HG03571 (cell line): ENCODE measurements at regions not wholly inside any gene's neighbourhood (a gene's known extent, or its start where the extent isn't known, plus 50 kb on each side); places are given as distances from the start of the nearest gene placed in this dataset.
A peak's percentile ranks its signal among the peaks of the same experiment; 100 is the strongest.

Experiments
- ATAC-seq: cut with Tn5 transposase; IDR thresholded peaks from one replicate; pipeline ENCODE4 v1.9.1; 2021; ENCODE audit not compliant: unreplicated experiment

DNA sequence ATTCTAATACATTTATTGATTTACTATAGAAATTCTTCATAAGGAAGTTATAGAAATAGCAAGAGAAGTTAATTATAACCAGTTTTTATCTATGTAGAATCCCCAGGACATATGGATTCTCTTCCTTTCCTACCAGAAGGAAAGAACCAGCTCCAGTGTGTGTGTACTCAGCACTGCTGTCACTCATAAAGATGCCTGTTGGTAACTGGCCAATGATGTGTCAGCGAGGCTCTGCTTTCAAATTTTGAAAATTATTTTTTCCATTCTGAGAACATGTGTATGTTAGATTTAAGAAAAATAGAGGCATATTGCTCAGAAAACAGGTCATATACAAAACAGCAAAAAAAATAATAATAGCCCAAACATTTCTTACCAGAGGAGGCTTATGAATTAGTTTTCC lies 814.8 kb upstream of the IGFBP7 start:
- ATAC-seq = no peak

DNA sequence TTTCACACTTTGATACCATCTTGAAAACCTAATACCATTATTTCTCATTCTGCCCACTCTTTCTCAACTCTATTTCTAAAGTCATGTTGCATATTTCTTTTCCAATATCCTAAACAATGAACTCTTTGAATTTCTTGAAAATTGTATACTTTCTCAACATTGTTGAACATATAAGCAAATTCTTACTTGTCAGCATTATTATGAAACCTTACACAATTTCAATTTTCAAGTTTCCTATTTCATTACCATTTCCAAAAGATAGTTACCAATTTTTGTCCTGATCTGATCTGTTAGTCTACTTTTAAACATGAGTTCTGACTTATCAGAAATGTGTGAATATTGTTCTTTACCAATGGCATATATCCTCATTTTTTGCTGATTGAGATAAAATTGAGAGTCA lies 806.3 kb upstream of the IGFBP7 start:
- ATAC-seq = no peak

DNA sequence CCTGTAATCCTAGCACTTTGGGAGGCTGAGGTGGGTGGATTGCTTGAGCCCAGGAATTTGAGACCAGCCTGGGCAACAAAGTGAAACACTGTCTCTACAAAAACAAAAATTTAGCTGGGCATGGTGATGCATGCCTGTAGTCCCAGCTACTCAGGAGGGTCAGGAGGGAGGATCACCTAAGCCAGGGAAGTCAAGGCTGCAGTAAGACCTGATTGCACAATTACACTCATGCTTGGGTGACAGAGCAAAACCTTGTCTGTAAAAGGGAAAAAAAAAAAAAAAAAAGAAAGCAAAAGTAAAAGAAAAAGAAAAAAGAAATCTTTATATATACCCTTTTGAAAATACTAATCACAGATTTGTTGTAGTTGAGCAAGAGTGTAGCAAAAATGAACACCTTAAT lies 801.0 kb upstream of the IGFBP7 start:
- ATAC-seq = no peak

DNA sequence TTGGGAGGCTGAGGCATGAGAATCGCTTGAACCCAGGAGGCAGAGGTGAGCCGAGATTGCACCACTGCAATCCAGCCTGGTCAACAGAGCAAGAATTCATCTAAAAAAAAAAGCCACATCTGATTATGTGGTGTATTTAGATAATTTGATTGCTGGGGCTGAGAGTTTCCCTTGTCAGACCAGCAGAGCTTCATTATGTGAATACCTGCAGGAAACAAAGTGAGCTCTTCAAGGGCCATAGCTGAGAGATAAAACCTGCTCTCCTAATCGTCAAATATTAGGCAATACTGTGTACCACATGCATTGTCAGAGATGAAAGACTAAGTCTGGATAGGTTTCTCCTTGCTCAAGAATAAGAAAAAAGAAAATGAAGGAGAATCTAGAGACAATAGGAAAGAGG lies 800.0 kb upstream of the IGFBP7 start:
- ATAC-seq = no peak

DNA sequence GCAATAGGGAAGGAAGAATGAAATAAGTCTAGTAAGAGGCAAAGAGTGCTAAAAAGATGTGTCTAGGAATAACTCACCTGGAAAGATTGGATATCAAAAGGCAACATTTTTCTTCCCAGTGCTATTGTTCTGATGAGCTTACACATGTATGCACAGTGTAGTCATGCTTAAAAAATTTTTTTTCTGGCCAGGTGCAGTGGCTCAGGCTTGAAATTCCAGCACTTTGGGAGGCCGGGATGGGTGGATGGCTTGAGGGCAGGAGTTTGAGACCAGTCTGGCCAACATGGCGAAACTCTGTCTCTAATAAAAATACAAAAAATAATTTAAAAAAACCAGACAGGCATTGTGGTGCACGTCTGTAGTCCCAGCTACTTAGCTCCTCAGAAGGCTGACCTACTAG lies 795.8 kb upstream of the IGFBP7 start:
- no peak for ATAC-seq

DNA sequence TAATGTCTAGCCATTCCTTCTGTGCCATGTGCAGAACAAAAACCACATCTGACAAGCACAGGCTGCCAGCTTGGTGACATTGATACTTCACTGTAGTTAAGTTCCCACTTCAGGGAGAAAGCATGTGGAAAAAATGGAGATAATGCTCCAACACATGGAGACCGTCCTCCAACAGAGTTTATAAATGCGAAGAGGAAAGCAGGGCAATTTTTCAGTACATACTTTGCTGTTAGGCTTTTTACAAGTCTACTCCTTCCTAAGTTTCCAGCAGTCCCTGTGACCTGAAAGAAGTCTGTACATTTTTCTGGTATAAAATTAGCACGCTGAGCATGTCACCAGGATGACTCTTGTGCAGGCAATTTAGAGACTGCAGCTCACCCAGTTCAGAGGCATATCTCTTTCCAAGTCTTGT lies 766.9 kb upstream of the IGFBP7 start:
- no peak for ATAC-seq

DNA sequence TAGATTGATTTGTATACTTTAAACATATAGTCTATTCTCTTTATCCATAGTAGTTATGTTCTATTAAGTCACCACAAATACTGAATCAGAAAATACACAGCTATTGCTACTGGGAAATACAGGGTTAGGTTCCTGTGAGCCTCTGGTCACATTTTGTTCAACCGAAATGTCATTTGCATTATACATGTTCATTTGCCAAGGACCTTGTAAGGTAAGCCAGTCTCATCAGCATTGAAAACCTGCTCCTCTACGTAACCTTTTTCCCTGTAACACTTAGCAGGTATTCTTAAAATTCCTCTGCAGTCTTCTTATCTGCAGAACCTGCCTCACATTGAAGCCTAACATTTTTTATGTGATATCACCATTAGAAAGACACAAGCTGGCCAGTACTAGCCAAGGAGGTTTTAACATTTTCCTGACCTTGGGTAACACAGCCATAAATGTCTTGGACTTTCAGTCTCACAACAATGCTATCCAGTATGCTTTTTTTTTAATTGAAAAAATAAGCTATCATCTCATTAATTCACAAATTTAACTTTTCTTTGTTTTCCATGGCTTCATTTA lies 765.7 kb upstream of the IGFBP7 start:
- no peak for ATAC-seq

DNA sequence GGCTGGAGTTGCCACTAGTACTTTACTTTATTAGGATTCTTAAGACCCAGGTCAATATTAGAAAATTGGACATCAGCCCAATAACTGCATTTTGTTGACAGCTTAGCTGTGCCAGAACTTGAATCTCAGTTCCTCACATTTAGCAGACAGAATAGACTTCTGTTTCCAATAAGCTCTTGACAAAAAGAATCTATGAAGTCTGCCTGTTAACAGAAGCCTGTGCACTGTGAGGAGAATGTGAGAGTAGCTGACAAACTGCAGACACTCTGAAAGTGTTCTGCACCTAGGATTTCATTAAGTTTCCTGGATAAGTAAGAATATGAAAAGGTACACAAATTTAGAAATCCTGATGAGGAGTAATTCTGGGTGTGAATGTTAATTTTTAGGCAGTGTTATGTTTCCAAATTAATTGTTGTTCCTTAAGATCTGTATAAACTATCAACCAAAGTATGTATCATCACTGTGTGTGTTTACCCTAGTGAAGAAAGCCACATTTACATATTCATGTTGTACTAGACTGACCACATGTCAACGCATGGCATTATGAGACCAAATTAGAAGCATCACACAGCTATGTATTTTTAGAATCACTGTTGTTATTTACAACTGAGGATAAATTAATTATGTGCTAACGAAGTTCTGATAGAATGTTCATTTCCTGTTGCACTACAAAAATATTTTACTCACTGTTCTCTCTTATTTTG lies 756.4 kb upstream of the IGFBP7 start:
- no peak for ATAC-seq

DNA sequence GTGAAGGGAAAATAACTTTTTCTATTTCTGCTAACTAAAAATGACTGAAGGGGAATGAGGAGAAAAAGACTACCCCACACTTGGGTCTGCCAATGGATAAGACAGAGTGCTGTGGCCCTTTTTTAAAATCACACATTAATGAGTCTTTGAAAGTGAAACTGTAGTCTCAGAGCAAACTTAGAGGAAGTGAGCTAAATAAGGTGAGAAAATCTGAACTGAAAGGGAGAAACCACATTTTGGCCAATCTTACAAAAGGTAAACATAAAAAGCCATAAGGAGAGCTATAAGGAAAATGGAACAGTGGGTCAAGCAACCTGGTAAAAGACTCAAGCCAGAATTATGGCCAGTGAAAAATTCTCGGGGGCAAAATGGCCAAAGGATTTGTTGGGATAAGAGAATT lies 755.1 kb upstream of the IGFBP7 start:
- peak; percentile 91 for ATAC-seq

DNA sequence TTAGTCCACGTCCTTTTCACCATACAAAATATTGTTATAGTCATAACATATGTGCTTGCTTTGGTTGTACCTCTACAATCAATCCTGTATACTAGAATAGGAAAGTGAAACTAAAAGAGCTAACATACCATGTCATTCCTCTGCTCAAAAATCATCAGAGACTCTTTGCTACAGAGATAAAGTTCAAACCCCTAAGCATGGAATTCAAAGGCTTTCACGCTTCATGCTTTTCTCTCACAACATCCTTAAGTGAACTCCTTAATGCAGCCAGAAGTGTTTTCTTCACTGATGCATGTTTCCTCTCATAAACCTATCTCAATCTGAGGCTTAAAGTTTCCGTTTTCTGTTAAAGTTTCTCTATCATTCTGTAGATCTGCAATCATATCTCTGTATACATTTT lies 744.6 kb upstream of the IGFBP7 start:
- peak; percentile 54 for ATAC-seq

DNA sequence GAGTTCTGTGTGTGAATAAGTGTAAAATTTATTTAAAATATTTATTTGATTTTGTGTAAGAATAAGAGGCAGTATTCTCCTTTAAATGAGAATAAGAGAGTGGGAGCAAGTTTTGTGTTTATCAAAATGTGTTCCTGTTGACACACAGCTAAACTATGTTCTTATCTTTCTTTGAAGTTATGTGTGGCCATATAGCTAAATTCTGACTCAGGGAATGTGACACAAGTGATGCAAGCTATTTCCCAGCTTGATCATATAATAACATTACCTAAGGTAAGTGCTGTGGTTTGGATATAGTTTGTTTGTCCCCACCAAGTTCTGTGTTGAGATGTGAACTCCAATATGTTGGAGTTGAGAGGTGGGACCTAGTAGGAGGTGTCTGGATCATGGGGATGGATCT lies 740.0 kb upstream of the IGFBP7 start:
- no peak for ATAC-seq

DNA sequence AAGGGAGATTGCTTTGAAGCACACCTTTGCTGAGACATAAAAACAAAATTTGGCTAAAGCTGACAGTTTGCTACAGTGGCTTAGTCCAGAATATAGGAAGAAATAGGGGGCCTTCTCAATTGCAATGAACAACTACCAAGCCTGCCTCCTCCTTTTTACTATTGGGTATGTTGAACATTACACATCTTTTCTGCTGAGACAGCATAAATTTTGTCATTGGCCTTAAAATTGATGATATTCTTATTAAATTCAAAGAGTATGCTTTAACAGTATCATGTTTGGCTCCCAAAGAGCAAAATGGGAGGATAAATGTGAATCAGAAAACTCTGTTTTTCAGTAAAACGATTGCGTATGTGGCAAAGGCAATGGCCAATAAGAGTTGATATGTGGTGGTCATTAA lies 721.9 kb upstream of the IGFBP7 start:
- no peak for ATAC-seq

DNA sequence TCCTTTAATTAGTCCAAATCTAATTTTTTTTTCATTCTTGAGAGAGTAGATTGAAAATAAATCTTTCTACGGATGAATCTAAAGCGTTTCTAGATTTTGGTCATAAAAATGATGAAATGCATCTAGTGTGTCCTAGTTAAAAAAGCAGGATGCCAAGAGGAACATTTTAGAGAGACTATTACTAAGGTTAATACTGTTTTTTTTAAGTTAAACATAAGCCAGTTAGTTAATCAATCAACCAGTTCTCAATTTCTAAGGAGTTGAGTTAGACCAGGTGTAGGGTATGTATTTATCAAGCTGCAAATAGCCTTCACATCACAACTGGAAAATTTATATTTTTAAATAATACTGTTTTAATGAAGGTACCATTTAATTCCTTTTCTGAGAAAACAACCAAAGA lies 679.5 kb upstream of the IGFBP7 start:
- ATAC-seq = no peak

DNA sequence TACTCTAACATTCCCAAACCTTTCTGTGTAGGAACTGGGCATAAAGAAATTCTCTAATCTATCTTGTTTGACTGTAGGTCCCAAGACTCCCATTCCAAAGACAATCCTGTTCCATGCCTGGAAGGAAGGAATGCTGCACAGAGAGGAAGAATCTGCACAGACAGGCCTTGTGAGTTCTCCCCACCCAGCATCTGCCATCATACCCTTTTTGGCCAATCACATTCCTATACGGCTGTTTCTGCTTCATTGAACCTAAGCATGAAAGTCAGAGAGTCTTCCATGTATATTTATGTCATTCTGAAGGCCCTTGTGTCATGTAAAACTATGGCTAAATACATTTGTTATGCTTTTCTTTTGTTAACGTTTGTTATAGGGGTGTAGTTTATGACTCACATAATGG lies 667.7 kb upstream of the IGFBP7 start:
- ATAC-seq = no peak

DNA sequence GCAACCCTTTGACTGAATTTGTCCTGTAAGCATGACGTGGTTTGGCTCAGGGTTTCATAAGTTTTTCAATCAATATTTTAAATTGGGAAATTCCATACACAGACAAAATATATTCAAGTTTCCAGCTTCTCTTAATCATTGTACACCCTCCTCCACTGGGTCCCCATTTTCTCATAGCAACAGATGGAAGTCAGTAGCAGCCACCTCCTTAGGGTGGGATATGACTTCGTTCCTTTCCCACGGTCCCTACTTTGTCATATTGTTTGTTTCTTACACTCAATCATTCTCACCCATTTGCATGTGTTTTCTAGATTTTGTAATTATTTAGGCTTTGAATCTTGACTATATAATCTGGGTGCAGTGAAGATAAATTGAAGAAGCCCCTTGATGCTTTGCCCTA lies 664.5 kb upstream of the IGFBP7 start:
- no peak for ATAC-seq

DNA sequence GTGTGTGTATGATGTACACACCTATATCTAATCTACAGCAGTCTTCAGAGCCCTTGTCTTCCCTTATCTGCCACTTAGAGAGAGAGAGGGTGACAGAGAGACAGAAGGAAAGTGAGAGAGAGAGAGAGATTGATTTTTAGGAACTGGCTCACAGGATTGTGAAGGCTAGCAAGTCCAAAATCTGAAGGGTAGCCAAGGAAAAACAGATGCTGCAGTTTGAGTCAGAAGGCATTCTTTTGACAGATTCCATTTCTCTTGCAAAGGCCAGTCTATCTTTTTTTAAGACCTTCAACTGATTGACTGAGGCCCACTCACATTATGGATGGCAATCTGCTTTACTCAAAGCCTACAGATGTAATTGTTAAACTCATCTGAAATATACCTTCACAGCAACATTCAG lies 664.0 kb upstream of the IGFBP7 start:
- no peak for ATAC-seq

DNA sequence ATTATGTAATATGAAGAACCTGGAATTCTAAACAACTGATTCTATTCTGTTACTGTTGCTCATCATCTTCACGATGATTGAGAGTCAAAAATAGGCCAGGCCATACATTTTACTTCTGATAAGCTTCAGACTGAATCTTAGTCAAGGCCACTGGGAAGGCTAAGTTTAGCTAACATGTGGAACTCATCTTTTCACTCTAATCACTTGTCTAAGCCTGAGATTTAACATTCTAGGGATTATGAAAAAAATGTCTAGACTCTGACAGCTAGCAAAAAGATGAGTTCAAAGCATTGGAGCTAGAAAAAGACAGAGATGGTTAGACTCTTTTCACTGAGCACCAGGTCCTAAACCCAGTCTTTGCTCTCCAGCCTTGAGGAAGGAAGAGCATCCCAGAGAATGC lies 656.2 kb upstream of the IGFBP7 start:
- no peak for ATAC-seq

DNA sequence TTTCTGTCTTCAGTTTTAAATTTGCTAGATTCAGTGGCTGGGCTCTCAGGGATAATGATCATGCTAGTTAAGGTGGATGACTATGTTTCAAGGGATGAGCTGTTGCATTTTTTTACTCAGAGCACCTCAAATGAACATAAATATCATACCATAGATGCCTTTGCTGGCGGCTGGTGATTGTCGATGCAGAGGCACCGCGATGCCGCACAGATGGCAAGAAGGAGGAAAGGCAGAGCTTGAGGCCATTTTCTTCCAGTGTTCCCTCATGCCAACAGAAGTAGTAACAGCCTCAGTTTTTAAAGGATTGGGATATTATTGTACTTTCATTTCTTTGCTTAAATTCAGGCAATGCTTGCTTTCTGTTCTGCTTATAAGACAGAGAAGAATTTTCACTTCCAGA lies 654.7 kb upstream of the IGFBP7 start:
- no peak for ATAC-seq

DNA sequence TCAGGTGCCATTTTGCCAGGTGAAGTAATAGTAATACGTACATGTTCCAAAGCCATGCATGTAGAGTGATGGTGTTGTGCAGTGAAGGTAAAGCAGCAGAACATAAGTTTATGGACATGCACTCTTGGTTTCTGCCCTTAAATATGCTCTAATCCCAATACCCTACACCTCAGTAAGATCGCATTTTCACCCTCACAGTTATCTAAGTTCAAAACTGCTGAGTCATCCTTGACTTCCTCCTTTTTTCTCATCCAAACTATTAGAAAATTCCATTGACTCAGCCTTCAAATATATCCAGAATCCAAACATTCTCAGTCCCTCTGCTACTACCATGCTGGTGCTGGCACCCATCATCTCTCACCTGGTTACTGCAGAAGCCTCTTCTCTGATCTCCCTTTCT lies 652.9 kb upstream of the IGFBP7 start:
- no peak for ATAC-seq

DNA sequence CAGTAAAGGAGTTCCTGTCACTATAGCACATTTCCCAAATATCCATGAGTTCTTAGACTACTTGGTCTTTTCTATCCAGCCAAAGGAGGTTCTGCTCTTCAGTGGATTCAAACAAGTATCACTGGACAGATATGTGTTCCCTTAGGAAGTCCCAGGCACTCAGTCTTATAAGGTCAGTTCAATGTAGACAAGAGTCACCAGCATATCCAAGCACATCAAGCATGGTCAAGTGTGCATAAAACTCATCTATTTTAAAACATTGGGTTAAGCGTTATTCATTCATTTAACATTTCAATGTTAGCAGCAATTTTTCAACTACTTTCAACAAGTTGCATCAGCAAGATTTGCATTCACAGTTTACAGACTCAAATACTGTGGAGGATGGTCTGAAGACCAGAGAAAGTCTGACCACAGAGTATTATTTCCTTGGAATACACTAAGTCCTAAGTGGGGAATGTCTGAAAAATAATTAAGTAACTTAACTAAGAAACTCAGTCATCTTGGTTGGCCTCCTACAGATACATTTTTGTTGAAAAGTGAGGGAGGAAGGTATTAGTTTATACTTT lies 630.5 kb upstream of the IGFBP7 start:
- no peak for ATAC-seq

DNA sequence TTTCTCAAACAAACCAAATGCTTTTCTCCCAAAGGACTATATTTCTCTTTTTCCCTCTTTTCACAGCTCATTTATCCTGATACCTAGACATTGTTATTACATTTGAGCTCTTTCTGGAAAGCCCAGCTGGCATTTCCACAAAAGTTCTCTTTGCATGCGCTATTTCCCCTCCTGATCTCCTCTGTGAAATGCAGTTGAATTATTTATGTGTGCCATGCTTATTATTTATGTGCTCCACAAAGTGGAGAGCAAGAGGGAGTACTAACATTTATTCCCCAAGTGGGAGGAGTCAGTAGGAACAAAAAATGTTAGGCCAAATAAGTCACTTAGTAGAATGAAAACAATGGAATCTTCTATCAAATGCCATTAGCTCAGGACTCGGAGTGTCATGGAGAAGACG lies 626.6 kb upstream of the IGFBP7 start:
- no peak for ATAC-seq

DNA sequence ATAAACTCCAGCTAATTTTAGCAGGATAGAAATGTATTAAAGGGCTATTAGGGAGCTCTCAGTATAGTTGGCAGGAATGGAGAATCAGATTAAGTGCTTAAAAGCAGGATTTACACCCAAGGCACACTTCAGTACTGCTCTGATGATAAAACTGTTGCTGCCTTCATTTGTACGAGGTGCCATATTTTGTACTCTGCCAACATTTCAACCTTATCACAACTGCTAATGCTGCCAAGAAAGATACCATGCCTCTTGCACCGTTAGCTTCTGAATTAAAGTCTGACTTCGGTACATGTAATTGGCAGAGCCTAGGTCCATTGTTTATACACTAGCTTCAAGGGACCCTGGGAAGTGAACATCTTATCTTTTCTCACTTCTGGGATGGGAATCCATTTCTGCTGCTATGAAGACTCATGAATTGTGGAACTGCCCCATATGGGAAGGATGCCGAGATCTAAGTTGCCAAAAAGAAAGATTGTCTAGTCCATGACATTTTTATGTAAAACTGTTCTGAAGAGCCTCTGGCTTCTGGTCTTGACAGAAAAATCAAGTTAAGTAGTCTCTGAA lies 624.0 kb upstream of the IGFBP7 start:
- no peak for ATAC-seq
